Uterus (tissue), 2 donors: ENCODE measurements at regions not wholly inside any gene's neighbourhood (a gene's known extent, or its start where the extent isn't known, plus 50 kb on each side); places are given as distances from the start of the nearest gene placed in this dataset.
"Not testable (repeated sequence)": the region's sequence is repeated elsewhere in the genome, so short reads cannot be mapped to it uniquely, and the experiment has no call there.

Source experiments
- CTCF ChIP-seq, 4 experiments: fragments of 200-600 bp in 2 of 4; fragments of 450-650 bp in 2 of 4; sonication (generic) in 2 of 4; IDR thresholded peaks; one replicate each; pipeline ENCODE4 v1.5.1; 2016 to 2019; ENCODE audit warnings: antibody characterized with exemption in 4 of 4, mild to moderate bottlenecking in 2 of 4, moderate library complexity in 1 of 4
- POLR2A ChIP-seq, 2 donors: fragments of 450-650 bp; IDR thresholded peaks; one replicate each; pipeline ENCODE4 v1.6.1; 2016; ENCODE audit warnings: antibody characterized with exemption in 2 of 2, mild to moderate bottlenecking in 1 of 2, moderate library complexity in 1 of 2

- not testable (repeated sequence) for TF ChIP-seq POLR2A, CTCF (IDR thresholded peaks at IDR 0.05)
Measured at GRCh38 chr4:38535071-38535470, 128.9 kb upstream of the KLF3 start.
